WTC11 (cell line): ENCODE measurements at regions not wholly inside any gene's neighbourhood (a gene's known extent, or its start where the extent isn't known, plus 50 kb on each side); places are given as distances from the start of the nearest gene placed in this dataset.

Experiments
- CTCF ChIP-seq: fragments of 200-600 bp; IDR thresholded peaks from 2 replicates; pipeline ENCODE4 v1.8.0; 2022; ENCODE audit warnings: antibody characterized with exemption
- JUN ChIP-seq: sonication (generic); formaldehyde crosslinking; IDR thresholded peaks from 2 replicates; pipeline ENCODE4 v1.8.0; 2023; ENCODE audit warnings: mild to moderate bottlenecking, missing genetic modification reagents
- NR1H2 ChIP-seq: sonication (generic); formaldehyde crosslinking; IDR thresholded peaks from 2 replicates; pipeline ENCODE4 v1.9.0; 2021; ENCODE audit warnings: mild to moderate bottlenecking, moderate library complexity, missing genetic modification reagents

- no peak for TF ChIP-seq CTCF
- no peak for TF ChIP-seq JUN (CRISPR knock-in tag)
- 0 out of 2 replicates have a peak, but pooled peaks have one; percentile 3 for TF ChIP-seq NR1H2 (CRISPR knock-in tag)
Measured at GRCh38 chr15:77853008-77853328, 220.3 kb upstream of the LINGO1 start.
